DND-41 (cell line): ENCODE measurements at regions not wholly inside any gene's neighbourhood (a gene's known extent, or its start where the extent isn't known, plus 50 kb on each side); places are given as distances from the start of the nearest gene placed in this dataset.

ENCODE experiments used
- ATAC-seq: fragments of 200-7000 bp; cut with Tn5 transposase; 3 replicates; pipeline ENCODE4 v1.9.1; 2021; ENCODE audit warnings: low read depth; ENCODE audit not compliant: insufficient read depth
- DNase-seq: peaks from one replicate; pipeline ENCODE4 v3.0.0-alpha.2; 2020
- H2AFZ ChIP-seq: 2 replicates; pipeline ENCODE4 v1.6.0; 2012; ENCODE audit warnings: low read depth, low read length
- H3K27ac ChIP-seq: 2 replicates; pipeline ENCODE4 v1.5.1; 2012; ENCODE audit warnings: low read length, inconsistent platforms
- H3K27me3 ChIP-seq: fragments of 200-600 bp; sonication (generic); 2 replicates; pipeline ENCODE4 v1.6.0; 2012; ENCODE audit warnings: low read length, mild to moderate bottlenecking, inconsistent platforms; ENCODE audit not compliant: insufficient read depth, poor library complexity
- H3K36me3 ChIP-seq: 2 replicates; pipeline ENCODE4 v1.5.1; 2012; ENCODE audit warnings: low read length, inconsistent platforms; ENCODE audit not compliant: insufficient read depth
- H3K4me1 ChIP-seq: 2 replicates; pipeline ENCODE4 v1.5.1; 2012; ENCODE audit warnings: mild to moderate bottlenecking, low read length; ENCODE audit not compliant: insufficient read depth
- H3K4me2 ChIP-seq: 2 replicates; pipeline ENCODE4 v1.6.0; 2012; ENCODE audit warnings: mild to moderate bottlenecking, moderate library complexity, low read length, inconsistent platforms; ENCODE audit not compliant: insufficient read depth
- H3K4me3 ChIP-seq, 2 experiments: fragments of 200-600 bp in 1 of 2; shearing (Covaris generic) in 1 of 2; 2 replicates each; pipeline ENCODE4 v1.5.1; 2012 to 2016; ENCODE audit warnings: inconsistent platforms in 2 of 2, low read length in 2 of 2, mild to moderate bottlenecking in 2 of 2, low read depth in 1 of 2, moderate library complexity in 1 of 2
- H3K79me2 ChIP-seq: 2 replicates; pipeline ENCODE4 v1.6.0; 2012; ENCODE audit warnings: low read length, inconsistent platforms; ENCODE audit not compliant: insufficient read depth
- H3K9ac ChIP-seq: 2 replicates; pipeline ENCODE4 v1.6.0; 2012; ENCODE audit warnings: low read depth, mild to moderate bottlenecking, inconsistent platforms, low read length, moderate library complexity
- H3K9me3 ChIP-seq: 2 replicates; pipeline ENCODE4 v1.5.1; 2012; ENCODE audit warnings: low read length, moderate library complexity, mild to moderate bottlenecking, inconsistent platforms; ENCODE audit not compliant: insufficient read depth, severe bottlenecking
- H4K20me1 ChIP-seq: 2 replicates; pipeline ENCODE4 v1.6.0; 2012; ENCODE audit warnings: low read length; ENCODE audit not compliant: insufficient read depth
- EZH2 ChIP-seq: IDR thresholded peaks from 3 replicates; pipeline ENCODE4 v1.6.1; 2012; ENCODE audit warnings: borderline replicate concordance, low read depth, mild to moderate bottlenecking, moderate library complexity, low read length, inconsistent platforms; ENCODE audit not compliant: severe bottlenecking
- TF ChIP-seq, protein P1 (sequence below): IDR thresholded peaks from 2 replicates; pipeline ENCODE4 v1.5.1; 2012; ENCODE audit warnings: borderline replicate concordance, low read length, moderate library complexity, mild to moderate bottlenecking; ENCODE audit not compliant: poor library complexity, severe bottlenecking; ENCODE audit errors: extremely low read depth

DNA sequence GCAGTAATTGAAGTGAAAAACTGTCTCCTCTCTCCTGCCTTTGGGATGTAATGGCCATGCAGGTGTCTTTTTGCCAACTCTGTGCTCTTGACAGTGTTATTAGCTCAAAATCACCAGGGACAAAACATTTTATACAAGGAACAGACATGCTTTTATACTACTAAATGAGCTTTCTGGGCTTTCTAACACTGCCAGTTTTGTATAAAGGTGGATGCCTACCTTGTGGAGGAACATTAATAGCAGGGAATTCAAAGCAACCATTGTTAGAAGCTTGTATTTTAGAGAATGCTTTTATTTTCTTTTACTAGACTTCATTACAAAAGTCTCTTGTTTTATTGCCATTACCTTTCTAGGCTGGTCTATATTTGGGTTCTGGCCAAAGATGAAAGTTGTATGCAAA, 54.7 kb upstream of the ARSJ start:
- Histone ChIP-seq H3K4me1 (no peaks in the 10 kb centered on the region), H3K9me3 (no peaks in the 10 kb centered on the region), H4K20me1 (no peaks in the 10 kb centered on the region), H3K27ac (no peak overlapping the region), H3K27me3 (no peaks in the 10 kb centered on the region), H3K9ac (no peak overlapping the region), H2AFZ (no peak overlapping the region), H3K79me2 (no peaks in the 10 kb centered on the region), H3K36me3 (no peaks in the 10 kb centered on the region), H3K4me2 (no peak overlapping the region), H3K4me3 (no peak overlapping the region)
- no peak for DNase-seq
- TF ChIP-seq, protein P1, sequence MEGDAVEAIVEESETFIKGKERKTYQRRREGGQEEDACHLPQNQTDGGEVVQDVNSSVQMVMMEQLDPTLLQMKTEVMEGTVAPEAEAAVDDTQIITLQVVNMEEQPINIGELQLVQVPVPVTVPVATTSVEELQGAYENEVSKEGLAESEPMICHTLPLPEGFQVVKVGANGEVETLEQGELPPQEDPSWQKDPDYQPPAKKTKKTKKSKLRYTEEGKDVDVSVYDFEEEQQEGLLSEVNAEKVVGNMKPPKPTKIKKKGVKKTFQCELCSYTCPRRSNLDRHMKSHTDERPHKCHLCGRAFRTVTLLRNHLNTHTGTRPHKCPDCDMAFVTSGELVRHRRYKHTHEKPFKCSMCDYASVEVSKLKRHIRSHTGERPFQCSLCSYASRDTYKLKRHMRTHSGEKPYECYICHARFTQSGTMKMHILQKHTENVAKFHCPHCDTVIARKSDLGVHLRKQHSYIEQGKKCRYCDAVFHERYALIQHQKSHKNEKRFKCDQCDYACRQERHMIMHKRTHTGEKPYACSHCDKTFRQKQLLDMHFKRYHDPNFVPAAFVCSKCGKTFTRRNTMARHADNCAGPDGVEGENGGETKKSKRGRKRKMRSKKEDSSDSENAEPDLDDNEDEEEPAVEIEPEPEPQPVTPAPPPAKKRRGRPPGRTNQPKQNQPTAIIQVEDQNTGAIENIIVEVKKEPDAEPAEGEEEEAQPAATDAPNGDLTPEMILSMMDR: no peak
- TF ChIP-seq EZH2: no peak
- ATAC-seq: no peak

DNA sequence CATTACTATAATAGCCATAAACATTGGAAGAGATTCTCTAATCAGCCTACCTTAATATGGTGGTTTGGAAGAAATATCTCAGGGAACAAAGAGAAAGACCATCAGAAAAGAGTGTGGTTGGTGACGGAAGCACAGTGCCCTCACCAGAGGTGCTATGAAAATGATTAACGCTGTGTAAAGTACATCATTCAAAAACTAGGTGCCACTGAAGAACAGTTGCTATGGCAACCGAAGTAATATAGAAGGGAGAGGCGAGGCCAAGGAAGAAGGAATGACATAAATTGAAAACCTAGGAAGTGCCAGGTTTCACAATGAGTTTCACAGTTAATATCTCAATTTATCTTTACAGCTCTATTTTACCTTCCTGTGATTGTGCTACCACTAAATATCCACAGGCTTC, 57.0 kb upstream of the ARSJ start:
- DNase-seq: no peak
- H3K27ac ChIP-seq: no peak overlapping the region
- H4K20me1 ChIP-seq: no peaks in the 10 kb centered on the region
- H3K9ac ChIP-seq: no peak overlapping the region
- H3K36me3 ChIP-seq: no peaks in the 10 kb centered on the region
- ATAC-seq: no peak
- H3K4me1 ChIP-seq: no peaks in the 10 kb centered on the region
- no peaks in the 10 kb centered on the region for H3K9me3 ChIP-seq
- H2AFZ ChIP-seq: no peak overlapping the region
- no peaks in the 10 kb centered on the region for H3K27me3 ChIP-seq
- no peak overlapping the region for H3K4me3 ChIP-seq
- H3K4me2 ChIP-seq: no peak overlapping the region
- TF ChIP-seq, protein P1: no peak
- no peak for TF ChIP-seq EZH2
- H3K79me2 ChIP-seq: no peaks in the 10 kb centered on the region

DNA sequence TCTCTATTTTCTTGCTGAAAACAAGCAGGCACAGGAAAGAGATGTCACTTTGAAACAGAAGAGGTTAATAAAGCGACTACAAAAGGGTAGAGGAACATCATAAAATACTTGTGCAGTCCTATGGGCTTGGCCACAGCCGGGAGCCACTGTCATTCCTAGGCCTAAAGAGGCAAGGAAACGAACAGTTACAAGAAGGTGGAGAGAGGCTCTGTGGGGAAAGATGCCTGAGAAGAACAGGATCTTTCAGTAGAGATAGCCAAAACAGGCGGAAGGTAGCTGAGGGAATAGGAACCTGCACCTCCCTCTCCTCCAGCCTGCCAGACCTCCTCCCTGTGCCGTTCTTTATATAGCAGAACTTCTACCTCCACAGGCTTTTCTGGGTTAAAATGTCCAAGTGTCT, 57.4 kb upstream of the ARSJ start:
- Histone ChIP-seq H2AFZ (no peak overlapping the region), H3K79me2 (no peaks in the 10 kb centered on the region), H3K27me3 (no peaks in the 10 kb centered on the region), H3K36me3 (no peaks in the 10 kb centered on the region), H3K9ac (no peak overlapping the region), H4K20me1 (no peaks in the 10 kb centered on the region), H3K9me3 (no peaks in the 10 kb centered on the region), H3K4me3 (no peak overlapping the region), H3K4me1 (no peaks in the 10 kb centered on the region), H3K4me2 (no peak overlapping the region), H3K27ac (no peak overlapping the region)
- no peak for DNase-seq
- no peak for TF ChIP-seq EZH2
- TF ChIP-seq, protein P1: no peak
- ATAC-seq: no peak

DNA sequence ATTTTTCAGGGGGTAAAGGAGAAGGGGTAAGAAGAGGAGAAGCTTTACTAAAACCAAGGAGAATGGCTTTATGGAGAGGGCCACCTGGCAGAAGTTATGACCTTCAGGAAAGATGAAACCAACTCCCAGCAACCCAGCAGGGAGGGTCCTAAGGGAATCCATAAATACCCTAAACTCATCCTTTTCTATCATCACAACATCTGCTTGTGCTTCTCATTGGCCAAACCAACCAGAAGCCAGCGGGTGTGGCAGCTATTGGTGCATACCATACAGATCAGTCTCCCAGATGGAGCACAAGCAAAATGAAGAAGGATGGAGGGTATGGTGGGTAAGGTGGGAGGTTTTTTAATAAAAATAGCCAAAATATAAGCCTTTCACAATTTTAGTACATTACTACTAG, 58.5 kb upstream of the ARSJ start:
- TF ChIP-seq, protein P1: no peak
- TF ChIP-seq EZH2: no peak
- Histone ChIP-seq H3K9me3 (no peaks in the 10 kb centered on the region), H3K27me3 (no peaks in the 10 kb centered on the region), H3K9ac (no peak overlapping the region), H3K27ac (no peak overlapping the region), H3K36me3 (no peaks in the 10 kb centered on the region), H4K20me1 (no peaks in the 10 kb centered on the region), H3K4me3 (no peak overlapping the region), H3K4me2 (no peak overlapping the region), H3K4me1 (no peaks in the 10 kb centered on the region), H3K79me2 (no peaks in the 10 kb centered on the region), H2AFZ (no peak overlapping the region)
- ATAC-seq (no peak), DNase-seq (no peak)
